DOHH2 (cell line): ENCODE measurements at regions not wholly inside any gene's neighbourhood (a gene's known extent, or its start where the extent isn't known, plus 50 kb on each side); places are given as distances from the start of the nearest gene placed in this dataset.

Source experiments
- EZH2phosphoT487 ChIP-seq: fragments of 200-600 bp; sonication (generic); IDR thresholded peaks from 2 replicates; pipeline ENCODE4 v1.6.1; 2017; ENCODE audit warnings: borderline replicate concordance, mild to moderate bottlenecking, antibody characterized with exemption, low read length, moderate library complexity, mixed read lengths
- TF ChIP-seq, protein P1 (sequence below): fragments of 200-600 bp; sonication (generic); IDR thresholded peaks from one replicate; pipeline ENCODE4 v1.5.1; 2014; ENCODE audit warnings: antibody characterized with exemption, mild to moderate bottlenecking, low read depth, low read length; ENCODE audit not compliant: poor library complexity, severe bottlenecking

DNA sequence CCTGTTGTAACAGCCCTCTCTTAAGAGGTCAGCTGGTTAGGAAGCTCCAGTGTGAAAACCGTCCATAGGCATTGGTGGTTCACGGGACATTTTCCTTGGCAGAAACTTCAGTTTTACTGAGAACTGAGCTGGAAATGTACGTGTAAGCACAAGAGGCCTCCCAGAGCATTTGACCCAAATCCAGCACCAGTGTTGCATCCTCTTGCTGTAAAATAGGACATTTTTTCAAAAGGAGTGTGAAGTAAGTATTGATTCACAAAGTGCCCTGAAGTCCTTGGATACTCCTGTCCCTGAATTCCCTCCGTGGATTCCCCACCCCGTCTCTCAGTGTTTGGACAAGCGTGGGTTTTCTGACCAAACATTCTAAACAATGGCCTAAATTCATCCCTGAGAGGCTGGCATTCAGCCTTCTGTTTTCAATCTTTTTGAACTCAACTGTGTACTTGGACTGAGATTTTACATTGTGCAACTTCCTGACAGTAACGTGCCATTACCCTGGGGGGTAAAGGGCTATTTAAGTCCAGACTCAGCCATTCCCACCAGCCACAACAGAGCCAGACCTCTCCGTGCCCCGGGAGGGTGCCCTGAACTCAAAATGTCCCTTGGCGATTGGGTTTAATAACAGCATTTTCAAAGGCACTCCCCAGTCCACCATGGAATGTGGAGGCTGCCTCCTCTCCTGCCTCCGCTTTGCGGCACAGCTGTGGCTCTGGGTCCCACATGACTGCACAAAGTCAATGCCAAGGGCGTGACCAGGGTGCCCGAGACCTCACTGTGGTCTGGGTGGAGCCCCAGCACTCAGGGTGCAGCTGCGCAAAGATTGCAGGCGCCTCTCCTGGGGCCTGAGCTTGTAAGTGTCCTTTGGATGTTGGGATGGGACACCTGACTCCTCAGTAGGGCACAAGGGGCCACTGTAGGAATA is 92.7 kb upstream of the AFDN start:
- no peak for TF ChIP-seq EZH2phosphoT487
- TF ChIP-seq, protein P1, sequence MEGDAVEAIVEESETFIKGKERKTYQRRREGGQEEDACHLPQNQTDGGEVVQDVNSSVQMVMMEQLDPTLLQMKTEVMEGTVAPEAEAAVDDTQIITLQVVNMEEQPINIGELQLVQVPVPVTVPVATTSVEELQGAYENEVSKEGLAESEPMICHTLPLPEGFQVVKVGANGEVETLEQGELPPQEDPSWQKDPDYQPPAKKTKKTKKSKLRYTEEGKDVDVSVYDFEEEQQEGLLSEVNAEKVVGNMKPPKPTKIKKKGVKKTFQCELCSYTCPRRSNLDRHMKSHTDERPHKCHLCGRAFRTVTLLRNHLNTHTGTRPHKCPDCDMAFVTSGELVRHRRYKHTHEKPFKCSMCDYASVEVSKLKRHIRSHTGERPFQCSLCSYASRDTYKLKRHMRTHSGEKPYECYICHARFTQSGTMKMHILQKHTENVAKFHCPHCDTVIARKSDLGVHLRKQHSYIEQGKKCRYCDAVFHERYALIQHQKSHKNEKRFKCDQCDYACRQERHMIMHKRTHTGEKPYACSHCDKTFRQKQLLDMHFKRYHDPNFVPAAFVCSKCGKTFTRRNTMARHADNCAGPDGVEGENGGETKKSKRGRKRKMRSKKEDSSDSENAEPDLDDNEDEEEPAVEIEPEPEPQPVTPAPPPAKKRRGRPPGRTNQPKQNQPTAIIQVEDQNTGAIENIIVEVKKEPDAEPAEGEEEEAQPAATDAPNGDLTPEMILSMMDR: no peak
